A673 (cell line): ENCODE measurements at regions not wholly inside any gene's neighbourhood (a gene's known extent, or its start where the extent isn't known, plus 50 kb on each side); places are given as distances from the start of the nearest gene placed in this dataset.

ENCODE experiments used
- CTCF ChIP-seq: fragments of 300-800, 200-600 bp; sonication (generic); conservative IDR thresholded peaks from 2 replicates; pipeline ENCODE4 v1.5.1; 2017; ENCODE audit warnings: low read depth, mild to moderate bottlenecking, antibody characterized with exemption, low read length, moderate library complexity, mixed read lengths
- EZH2 ChIP-seq: fragments of 200-600 bp; sonication (generic); IDR thresholded peaks from 2 replicates; pipeline ENCODE4 v1.6.1; 2017; ENCODE audit warnings: borderline replicate concordance, low read depth, mild to moderate bottlenecking, mixed read lengths, antibody characterized with exemption, low read length; ENCODE audit not compliant: poor library complexity, severe bottlenecking

GRCh38 chr15:69577397-69577796 is 124.8 kb downstream of the RPLP1 start:
- TF ChIP-seq CTCF (no peak), EZH2 (no peak)
